Esophagus squamous epithelium (tissue), 4 donors: ENCODE measurements at regions not wholly inside any gene's neighbourhood (a gene's known extent, or its start where the extent isn't known, plus 50 kb on each side); places are given as distances from the start of the nearest gene placed in this dataset.

ENCODE experiments used
- POLR2A ChIP-seq, 4 donors: fragments of 450-650 bp; IDR thresholded peaks; one replicate each; pipeline ENCODE4 v1.6.1; 2017; ENCODE audit warnings: antibody characterized with exemption in 4 of 4, mild to moderate bottlenecking in 4 of 4, moderate library complexity in 3 of 4
- TF ChIP-seq, protein P1 (sequence below), 6 experiments: fragments of 450-650 bp in 4 of 6; fragments of 200-600 bp in 2 of 6; sonication (generic) in 2 of 6; IDR thresholded peaks; one replicate each; pipeline ENCODE4 v1.5.1; 2016 to 2019; ENCODE audit warnings: antibody characterized with exemption in 6 of 6, mild to moderate bottlenecking in 4 of 6, moderate library complexity in 4 of 6

DNA sequence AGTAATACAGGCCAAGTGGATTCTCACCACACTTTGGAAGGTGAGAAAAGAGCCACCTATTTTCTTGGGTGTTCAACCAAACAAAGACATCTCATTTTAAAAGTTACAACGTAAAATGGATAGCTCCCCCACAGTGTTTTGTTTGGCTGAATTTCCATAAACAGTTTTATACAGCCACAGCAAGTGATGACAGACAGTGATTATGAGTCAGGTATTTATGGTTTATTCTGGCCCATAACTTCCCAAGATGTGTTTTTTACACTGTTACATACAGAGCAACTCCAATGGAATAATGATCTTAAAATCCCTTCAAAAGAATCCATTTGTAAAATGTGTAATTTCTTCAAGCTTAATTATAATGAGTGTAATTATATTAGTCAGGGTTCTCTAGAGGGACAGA lies 421.3 kb downstream of the TLE1 start:
- TF ChIP-seq, protein P1, sequence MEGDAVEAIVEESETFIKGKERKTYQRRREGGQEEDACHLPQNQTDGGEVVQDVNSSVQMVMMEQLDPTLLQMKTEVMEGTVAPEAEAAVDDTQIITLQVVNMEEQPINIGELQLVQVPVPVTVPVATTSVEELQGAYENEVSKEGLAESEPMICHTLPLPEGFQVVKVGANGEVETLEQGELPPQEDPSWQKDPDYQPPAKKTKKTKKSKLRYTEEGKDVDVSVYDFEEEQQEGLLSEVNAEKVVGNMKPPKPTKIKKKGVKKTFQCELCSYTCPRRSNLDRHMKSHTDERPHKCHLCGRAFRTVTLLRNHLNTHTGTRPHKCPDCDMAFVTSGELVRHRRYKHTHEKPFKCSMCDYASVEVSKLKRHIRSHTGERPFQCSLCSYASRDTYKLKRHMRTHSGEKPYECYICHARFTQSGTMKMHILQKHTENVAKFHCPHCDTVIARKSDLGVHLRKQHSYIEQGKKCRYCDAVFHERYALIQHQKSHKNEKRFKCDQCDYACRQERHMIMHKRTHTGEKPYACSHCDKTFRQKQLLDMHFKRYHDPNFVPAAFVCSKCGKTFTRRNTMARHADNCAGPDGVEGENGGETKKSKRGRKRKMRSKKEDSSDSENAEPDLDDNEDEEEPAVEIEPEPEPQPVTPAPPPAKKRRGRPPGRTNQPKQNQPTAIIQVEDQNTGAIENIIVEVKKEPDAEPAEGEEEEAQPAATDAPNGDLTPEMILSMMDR (IDR thresholded peaks at IDR 0.05) = no peak
- no peak for TF ChIP-seq POLR2A (IDR thresholded peaks at IDR 0.05)
